ENCODE measurements at regions not wholly inside any gene's neighbourhood (a gene's known extent, or its start where the extent isn't known, plus 50 kb on each side); places are given as distances from the start of the nearest gene placed in this dataset.
"Not testable (repeated sequence)": the region's sequence is repeated elsewhere in the genome, so short reads cannot be mapped to it uniquely, and the experiment has no call there.

GRCh38 chr3:59243476-59243875 lies 193.7 kb upstream of the CFAP20DC start:
- no peaks in the 10 kb centered on the region for H3K36me3 ChIP-seq (ENCODE audit: control insufficient read depth in 5 of 5, insufficient read depth in 5 of 5, low read length in 5 of 5)
- no peak overlapping the region for H3K4me3 ChIP-seq (ENCODE audit: low read depth in 1 of 5, low read length in 5 of 5)
- H3K27me3 ChIP-seq (ENCODE audit: control insufficient read depth in 5 of 5, insufficient read depth in 4 of 5, low read length in 5 of 5) = no peaks in the 10 kb centered on the region
- no peaks in the 10 kb centered on the region for H3K4me1 ChIP-seq (ENCODE audit: control insufficient read depth in 5 of 5, insufficient read depth in 5 of 5, low read length in 5 of 5)
- peaks cover 0 to 4% (median 0%) of the 10 kb centered on the region in 5 donors for H3K9me3 ChIP-seq (ENCODE audit: control insufficient read depth in 5 of 5, low read length in 5 of 5)
- no peak overlapping the region for H3K9ac ChIP-seq (ENCODE audit: low read length in 5 of 5)
- H3K27ac ChIP-seq (ENCODE audit: low read depth, low read length) = no peak overlapping the region

GRCh38 chr3:59240666-59241255 lies 190.9 kb upstream of the CFAP20DC start:
- Histone ChIP-seq H3K27ac (ENCODE audit: low read depth, low read length) (no peak overlapping the region), H3K9ac (ENCODE audit: low read length in 5 of 5) (no peak overlapping the region), H3K9me3 (ENCODE audit: control insufficient read depth in 5 of 5, low read length in 5 of 5) (peaks cover 0 to 6% (median 0%) of the 10 kb centered on the region in 5 donors), H3K4me3 (ENCODE audit: low read depth in 1 of 5, low read length in 5 of 5) (no peak overlapping the region), H3K4me1 (ENCODE audit: control insufficient read depth in 5 of 5, insufficient read depth in 5 of 5, low read length in 5 of 5) (no peaks in the 10 kb centered on the region), H3K36me3 (ENCODE audit: control insufficient read depth in 5 of 5, insufficient read depth in 5 of 5, low read length in 5 of 5) (no peaks in the 10 kb centered on the region), H3K27me3 (ENCODE audit: control insufficient read depth in 5 of 5, insufficient read depth in 4 of 5, low read length in 5 of 5) (no peaks in the 10 kb centered on the region)

- no peaks in the 10 kb centered on the region for H3K27me3 ChIP-seq (ENCODE audit: control insufficient read depth in 5 of 5, insufficient read depth in 4 of 5, low read length in 5 of 5)
- no peaks in the 10 kb centered on the region for H3K36me3 ChIP-seq (ENCODE audit: control insufficient read depth in 5 of 5, insufficient read depth in 5 of 5, low read length in 5 of 5)
- no peak overlapping the region for H3K27ac ChIP-seq (ENCODE audit: low read depth, low read length)
- no peaks in the 10 kb centered on the region for H3K4me1 ChIP-seq (ENCODE audit: control insufficient read depth in 5 of 5, insufficient read depth in 5 of 5, low read length in 5 of 5)
- H3K9ac ChIP-seq (ENCODE audit: low read length in 5 of 5) = no peak overlapping the region
- H3K4me3 ChIP-seq (ENCODE audit: low read depth in 1 of 5, low read length in 5 of 5) = no peak overlapping the region
- peaks cover 0 to 6% (median 0%) of the 10 kb centered on the region in 5 donors for H3K9me3 ChIP-seq (ENCODE audit: control insufficient read depth in 5 of 5, low read length in 5 of 5)
These were observed 187.3 kb upstream of the CFAP20DC start for GRCh38 chr3:59237121-59237520.

- Histone ChIP-seq H3K9me3 (ENCODE audit: control insufficient read depth in 5 of 5, low read length in 5 of 5) (peaks cover 0 to 6% (median 0%) of the 10 kb centered on the region in 5 donors), H3K36me3 (ENCODE audit: control insufficient read depth in 5 of 5, insufficient read depth in 5 of 5, low read length in 5 of 5) (no peaks in the 10 kb centered on the region), H3K4me1 (ENCODE audit: control insufficient read depth in 5 of 5, insufficient read depth in 5 of 5, low read length in 5 of 5) (no peaks in the 10 kb centered on the region), H3K9ac (ENCODE audit: low read length in 5 of 5) (no peak overlapping the region), H3K27ac (ENCODE audit: low read depth, low read length) (no peak overlapping the region), H3K4me3 (ENCODE audit: low read depth in 1 of 5, low read length in 5 of 5) (no peak overlapping the region), H3K27me3 (ENCODE audit: control insufficient read depth in 5 of 5, insufficient read depth in 4 of 5, low read length in 5 of 5) (no peaks in the 10 kb centered on the region)
These were observed 185.8 kb upstream of the CFAP20DC start for GRCh38 chr3:59235634-59236012.

- no peaks in the 10 kb centered on the region for H3K27me3 ChIP-seq (ENCODE audit: control insufficient read depth in 5 of 5, insufficient read depth in 4 of 5, low read length in 5 of 5)
- H3K4me1 ChIP-seq (ENCODE audit: control insufficient read depth in 5 of 5, insufficient read depth in 5 of 5, low read length in 5 of 5) = no peaks in the 10 kb centered on the region
- no peak overlapping the region for H3K4me3 ChIP-seq (ENCODE audit: low read depth in 1 of 5, low read length in 5 of 5)
- H3K27ac ChIP-seq (ENCODE audit: low read depth, low read length) = no peak overlapping the region
- H3K36me3 ChIP-seq (ENCODE audit: control insufficient read depth in 5 of 5, insufficient read depth in 5 of 5, low read length in 5 of 5) = no peaks in the 10 kb centered on the region
- H3K9me3 ChIP-seq (ENCODE audit: control insufficient read depth in 5 of 5, low read length in 5 of 5) = peaks cover 0 to 8% (median 0%) of the 10 kb centered on the region in 5 donors
- H3K9ac ChIP-seq (ENCODE audit: low read length in 5 of 5) = no peak overlapping the region
These were observed 185.2 kb upstream of the CFAP20DC start for GRCh38 chr3:59234884-59235633.

- H3K27ac ChIP-seq (ENCODE audit: low read depth, low read length); H3K9ac ChIP-seq (ENCODE audit: low read length in 5 of 5); H3K4me1 ChIP-seq (ENCODE audit: control insufficient read depth in 5 of 5, insufficient read depth in 5 of 5, low read length in 5 of 5); H3K9me3 ChIP-seq (ENCODE audit: control insufficient read depth in 5 of 5, low read length in 5 of 5); H3K27me3 ChIP-seq (ENCODE audit: control insufficient read depth in 5 of 5, insufficient read depth in 4 of 5, low read length in 5 of 5); H3K4me3 ChIP-seq (ENCODE audit: low read depth in 1 of 5, low read length in 5 of 5); H3K36me3 ChIP-seq (ENCODE audit: control insufficient read depth in 5 of 5, insufficient read depth in 5 of 5, low read length in 5 of 5): not testable (repeated sequence)
These were observed 180.6 kb upstream of the CFAP20DC start for GRCh38 chr3:59230379-59230778.

- Histone ChIP-seq H3K4me1 (ENCODE audit: control insufficient read depth in 5 of 5, insufficient read depth in 5 of 5, low read length in 5 of 5) (no peaks in the 10 kb centered on the region), H3K9ac (ENCODE audit: low read length in 5 of 5) (no peak overlapping the region), H3K36me3 (ENCODE audit: control insufficient read depth in 5 of 5, insufficient read depth in 5 of 5, low read length in 5 of 5) (no peaks in the 10 kb centered on the region), H3K9me3 (ENCODE audit: control insufficient read depth in 5 of 5, low read length in 5 of 5) (no peaks in the 10 kb centered on the region), H3K4me3 (ENCODE audit: low read depth in 1 of 5, low read length in 5 of 5) (no peak overlapping the region), H3K27me3 (ENCODE audit: control insufficient read depth in 5 of 5, insufficient read depth in 4 of 5, low read length in 5 of 5) (peaks cover 0 to 2% (median 0%) of the 10 kb centered on the region in 5 donors), H3K27ac (ENCODE audit: low read depth, low read length) (no peak overlapping the region)
These were observed 164.0 kb upstream of the CFAP20DC start for GRCh38 chr3:59213860-59214259.

- no peaks in the 10 kb centered on the region for H3K9me3 ChIP-seq (ENCODE audit: control insufficient read depth in 5 of 5, low read length in 5 of 5)
- no peak overlapping the region for H3K4me3 ChIP-seq (ENCODE audit: low read depth in 1 of 5, low read length in 5 of 5)
- no peak overlapping the region for H3K27ac ChIP-seq (ENCODE audit: low read depth, low read length)
- H3K27me3 ChIP-seq (ENCODE audit: control insufficient read depth in 5 of 5, insufficient read depth in 4 of 5, low read length in 5 of 5) = peaks cover 0 to 6% (median 0%) of the 10 kb centered on the region in 5 donors
- H3K4me1 ChIP-seq (ENCODE audit: control insufficient read depth in 5 of 5, insufficient read depth in 5 of 5, low read length in 5 of 5) = no peaks in the 10 kb centered on the region
- H3K36me3 ChIP-seq (ENCODE audit: control insufficient read depth in 5 of 5, insufficient read depth in 5 of 5, low read length in 5 of 5) = no peaks in the 10 kb centered on the region
- H3K9ac ChIP-seq (ENCODE audit: low read length in 5 of 5) = no peak overlapping the region
These were observed 162.4 kb upstream of the CFAP20DC start for GRCh38 chr3:59212128-59212779.

GRCh38 chr3:59210260-59210659 lies 160.4 kb upstream of the CFAP20DC start:
- H3K36me3 ChIP-seq (ENCODE audit: control insufficient read depth in 5 of 5, insufficient read depth in 5 of 5, low read length in 5 of 5) = no peaks in the 10 kb centered on the region
- no peaks in the 10 kb centered on the region for H3K4me1 ChIP-seq (ENCODE audit: control insufficient read depth in 5 of 5, insufficient read depth in 5 of 5, low read length in 5 of 5)
- peaks cover 0 to 6% (median 0%) of the 10 kb centered on the region in 5 donors for H3K27me3 ChIP-seq (ENCODE audit: control insufficient read depth in 5 of 5, insufficient read depth in 4 of 5, low read length in 5 of 5)
- H3K9ac ChIP-seq (ENCODE audit: low read length in 5 of 5) = no peak overlapping the region
- H3K9me3 ChIP-seq (ENCODE audit: control insufficient read depth in 5 of 5, low read length in 5 of 5) = no peaks in the 10 kb centered on the region
- no peak overlapping the region for H3K27ac ChIP-seq (ENCODE audit: low read depth, low read length)
- no peak overlapping the region for H3K4me3 ChIP-seq (ENCODE audit: low read depth in 1 of 5, low read length in 5 of 5)

GRCh38 chr3:59192473-59192872 lies 142.6 kb upstream of the CFAP20DC start:
- Histone ChIP-seq H3K9ac (ENCODE audit: low read length in 5 of 5) (no peak overlapping the region), H3K27me3 (ENCODE audit: control insufficient read depth in 5 of 5, insufficient read depth in 4 of 5, low read length in 5 of 5) (no peaks in the 10 kb centered on the region), H3K9me3 (ENCODE audit: control insufficient read depth in 5 of 5, low read length in 5 of 5) (no peaks in the 10 kb centered on the region), H3K4me3 (ENCODE audit: low read depth in 1 of 5, low read length in 5 of 5) (no peak overlapping the region), H3K27ac (ENCODE audit: low read depth, low read length) (no peak overlapping the region), H3K4me1 (ENCODE audit: control insufficient read depth in 5 of 5, insufficient read depth in 5 of 5, low read length in 5 of 5) (peaks cover 0 to 6% (median 0%) of the 10 kb centered on the region in 5 donors), H3K36me3 (ENCODE audit: control insufficient read depth in 5 of 5, insufficient read depth in 5 of 5, low read length in 5 of 5) (no peaks in the 10 kb centered on the region)
